PC-3 (cell line): ENCODE measurements at regions not wholly inside any gene's neighbourhood (a gene's known extent, or its start where the extent isn't known, plus 50 kb on each side); places are given as distances from the start of the nearest gene placed in this dataset.

Source experiments
- EZH2 ChIP-seq: fragments of 300-600 bp; sonication (generic); IDR thresholded peaks from one replicate; pipeline ENCODE4 v1.6.1; 2017; ENCODE audit warnings: antibody characterized with exemption, mild to moderate bottlenecking, low read length; ENCODE audit not compliant: unreplicated experiment
- EZH2phosphoT487 ChIP-seq: fragments of 300-600 bp; sonication (generic); IDR thresholded peaks from 2 replicates; pipeline ENCODE4 v1.6.1; 2018; ENCODE audit warnings: mild to moderate bottlenecking, antibody characterized with exemption, low read length, borderline replicate concordance
- TF ChIP-seq, protein P1 (sequence below): fragments of 300-600 bp; sonication (generic); conservative IDR thresholded peaks from 2 replicates; pipeline ENCODE4 v1.5.1; 2017; ENCODE audit warnings: antibody characterized with exemption, low read depth, mild to moderate bottlenecking, low read length

GRCh38 chr4:147284935-147285334 is 196.0 kb upstream of the EDNRA start:
- TF ChIP-seq, protein P1, sequence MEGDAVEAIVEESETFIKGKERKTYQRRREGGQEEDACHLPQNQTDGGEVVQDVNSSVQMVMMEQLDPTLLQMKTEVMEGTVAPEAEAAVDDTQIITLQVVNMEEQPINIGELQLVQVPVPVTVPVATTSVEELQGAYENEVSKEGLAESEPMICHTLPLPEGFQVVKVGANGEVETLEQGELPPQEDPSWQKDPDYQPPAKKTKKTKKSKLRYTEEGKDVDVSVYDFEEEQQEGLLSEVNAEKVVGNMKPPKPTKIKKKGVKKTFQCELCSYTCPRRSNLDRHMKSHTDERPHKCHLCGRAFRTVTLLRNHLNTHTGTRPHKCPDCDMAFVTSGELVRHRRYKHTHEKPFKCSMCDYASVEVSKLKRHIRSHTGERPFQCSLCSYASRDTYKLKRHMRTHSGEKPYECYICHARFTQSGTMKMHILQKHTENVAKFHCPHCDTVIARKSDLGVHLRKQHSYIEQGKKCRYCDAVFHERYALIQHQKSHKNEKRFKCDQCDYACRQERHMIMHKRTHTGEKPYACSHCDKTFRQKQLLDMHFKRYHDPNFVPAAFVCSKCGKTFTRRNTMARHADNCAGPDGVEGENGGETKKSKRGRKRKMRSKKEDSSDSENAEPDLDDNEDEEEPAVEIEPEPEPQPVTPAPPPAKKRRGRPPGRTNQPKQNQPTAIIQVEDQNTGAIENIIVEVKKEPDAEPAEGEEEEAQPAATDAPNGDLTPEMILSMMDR, result no peak
- TF ChIP-seq EZH2phosphoT487 (no peak), EZH2 (no peak)
